ENCODE measurements at regions not wholly inside any gene's neighbourhood (a gene's known extent, or its start where the extent isn't known, plus 50 kb on each side); places are given as distances from the start of the nearest gene placed in this dataset.
"Not testable (repeated sequence)": the region's sequence is repeated elsewhere in the genome, so short reads cannot be mapped to it uniquely, and the experiment has no call there.

DNA sequence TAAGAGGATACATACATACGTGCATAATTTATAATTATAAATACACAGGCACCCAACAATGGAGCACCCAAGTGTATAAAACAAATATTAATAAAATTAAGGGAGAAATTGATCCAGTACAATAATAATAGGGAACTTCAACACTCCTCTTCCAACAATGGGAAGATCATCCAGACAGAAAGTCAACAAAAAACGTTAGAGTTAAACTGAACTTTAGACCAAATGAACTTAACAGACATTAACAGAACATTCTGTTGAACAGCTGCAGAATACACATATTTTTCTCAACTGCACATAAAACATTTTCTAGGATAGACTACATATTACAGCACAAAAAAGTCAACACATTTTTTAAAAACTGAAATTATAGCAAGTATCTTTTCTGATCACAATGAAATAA lies 339.7 kb downstream of the CGGBP1 start:
- no peak for DNase-seq (ENCODE audit: low spot score)

DNA sequence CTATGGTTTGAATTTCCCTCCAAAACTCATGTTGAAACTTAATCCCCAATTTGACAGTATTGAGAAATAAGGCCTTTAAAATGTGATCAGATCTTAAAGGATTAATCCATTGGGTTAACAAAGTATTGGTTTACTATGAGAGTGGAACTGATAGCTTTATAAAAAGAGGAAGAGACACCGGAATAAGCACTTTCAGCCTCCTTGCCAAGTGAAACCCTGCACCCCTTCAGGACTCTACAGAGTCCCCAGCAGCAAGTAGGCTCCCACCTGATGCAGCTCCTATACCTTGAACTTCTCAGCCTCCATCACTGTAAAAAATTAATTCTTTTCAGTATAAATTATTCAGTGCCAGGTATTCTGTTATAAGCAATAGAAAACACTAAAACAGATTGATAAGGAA lies 348.3 kb downstream of the CGGBP1 start:
- DNase-seq (ENCODE audit: low spot score): no peak

DNA sequence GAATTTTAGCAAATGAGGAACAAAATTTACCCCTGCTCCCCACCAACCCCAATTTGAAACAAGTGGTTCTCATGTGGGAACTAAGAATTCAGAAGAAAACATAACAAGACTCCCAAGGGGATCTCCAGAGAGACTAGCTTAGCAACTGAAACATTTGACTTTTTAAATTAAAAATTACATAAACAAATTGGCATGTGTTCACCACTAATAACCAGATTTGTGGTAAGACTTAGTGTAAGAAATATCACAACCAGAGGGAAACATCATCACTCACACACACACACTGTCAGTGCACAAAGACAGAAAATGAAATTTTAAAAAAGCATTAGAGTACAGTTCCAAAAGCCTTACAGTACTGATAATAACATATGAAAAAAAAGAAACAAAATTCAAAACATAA lies 348.8 kb downstream of the CGGBP1 start:
- DNase-seq (ENCODE audit: low spot score): no peak

DNA sequence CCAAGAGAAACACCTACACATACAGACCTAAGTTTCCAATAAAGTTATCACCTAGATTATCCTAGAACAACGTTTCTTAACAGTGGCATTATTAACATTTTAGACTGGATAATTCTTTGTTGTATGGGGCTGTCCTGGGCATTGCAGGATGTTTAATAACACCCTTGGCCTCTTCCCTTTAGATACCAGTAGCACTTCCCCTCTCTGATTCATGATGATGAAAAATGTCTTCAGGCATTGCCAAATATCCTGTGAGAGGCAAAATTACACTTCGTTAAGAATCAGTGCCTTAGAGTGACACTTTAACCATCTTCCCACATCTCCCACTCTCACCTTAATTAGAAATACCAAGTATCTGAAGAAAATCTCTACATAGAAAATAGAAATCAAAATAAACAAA lies 352.6 kb downstream of the CGGBP1 start:
- no peak for DNase-seq (ENCODE audit: low spot score)

DNA sequence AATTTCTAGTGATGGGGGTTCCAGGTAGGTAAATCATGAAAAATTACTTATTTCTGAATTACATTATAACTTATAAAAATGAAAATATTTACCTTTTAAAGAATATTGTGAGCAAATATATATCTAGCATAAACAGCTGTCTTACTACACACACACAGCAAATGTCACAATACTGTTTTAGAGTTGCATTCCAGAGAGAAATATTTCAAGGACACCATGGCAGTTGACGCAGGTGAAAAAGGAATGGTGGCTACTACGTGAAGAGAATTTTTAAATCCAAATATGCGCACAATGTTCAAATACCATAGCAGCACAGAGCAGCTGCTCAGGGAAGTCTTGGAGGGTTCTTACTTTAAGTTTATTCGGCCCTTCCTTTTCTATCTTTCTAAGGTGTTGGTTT lies 356.2 kb downstream of the CGGBP1 start:
- no peak for DNase-seq (ENCODE audit: low spot score)

DNA sequence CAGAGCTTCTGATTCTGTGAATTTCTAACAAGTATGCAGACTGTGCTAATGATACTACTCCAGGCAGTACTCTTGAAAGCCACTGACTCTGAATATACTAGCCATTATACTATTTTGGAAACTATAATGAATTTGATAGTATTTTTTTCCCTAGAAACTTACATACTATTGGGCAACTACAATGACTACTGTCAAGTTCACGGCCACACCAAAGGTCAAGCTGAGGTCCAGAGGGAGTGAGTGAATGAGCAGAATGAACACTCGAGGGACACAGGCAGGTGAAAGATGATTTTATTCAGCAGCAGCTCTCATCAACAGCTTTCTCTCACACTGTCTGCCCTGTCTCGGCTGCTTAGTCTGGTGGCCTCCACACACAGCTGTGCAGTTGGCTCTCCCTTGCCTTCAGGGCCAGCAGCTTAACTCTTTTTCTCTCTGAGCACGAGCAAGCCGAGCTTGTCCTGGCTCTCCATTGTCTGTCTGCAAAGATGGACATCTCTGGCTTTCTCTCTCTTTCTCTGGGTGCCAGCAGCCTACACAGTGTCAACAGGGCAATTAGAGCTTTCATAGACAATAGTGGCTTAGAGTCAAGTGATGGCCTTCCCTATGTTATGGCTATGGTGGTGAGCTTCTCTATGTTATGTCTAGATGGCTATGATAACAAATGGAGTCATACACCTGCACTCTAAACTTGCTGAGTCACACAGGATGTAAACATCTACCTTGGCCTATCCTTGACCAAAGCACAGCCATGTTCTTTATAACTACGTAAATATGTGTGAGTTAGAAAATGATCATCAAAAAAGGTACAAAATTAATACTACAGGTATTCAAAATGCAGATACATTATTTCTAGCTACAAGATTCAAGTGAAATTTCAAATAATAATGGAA lies 362.4 kb downstream of the CGGBP1 start:
- peak; percentile 4 for DNase-seq (ENCODE audit: low spot score)

DNA sequence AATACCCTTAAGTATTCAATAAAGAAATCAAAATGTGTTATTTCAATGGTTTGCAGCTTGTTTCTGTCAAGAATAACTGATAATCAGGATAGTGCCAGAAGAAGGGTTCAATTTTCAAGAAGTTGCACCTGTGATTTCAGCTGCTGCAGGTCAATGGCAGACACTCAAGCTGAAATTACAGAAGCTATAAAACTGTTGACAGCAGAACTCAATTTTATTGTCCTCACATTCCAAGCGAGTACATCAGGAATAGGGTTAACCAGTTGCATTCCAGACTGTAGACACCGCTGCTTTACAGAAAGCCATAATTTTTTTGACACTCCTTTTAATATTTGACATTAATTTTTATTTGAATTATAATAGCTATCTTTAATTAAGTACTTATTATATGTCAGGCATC lies 364.1 kb downstream of the CGGBP1 start:
- no peak for DNase-seq (ENCODE audit: low spot score)

DNA sequence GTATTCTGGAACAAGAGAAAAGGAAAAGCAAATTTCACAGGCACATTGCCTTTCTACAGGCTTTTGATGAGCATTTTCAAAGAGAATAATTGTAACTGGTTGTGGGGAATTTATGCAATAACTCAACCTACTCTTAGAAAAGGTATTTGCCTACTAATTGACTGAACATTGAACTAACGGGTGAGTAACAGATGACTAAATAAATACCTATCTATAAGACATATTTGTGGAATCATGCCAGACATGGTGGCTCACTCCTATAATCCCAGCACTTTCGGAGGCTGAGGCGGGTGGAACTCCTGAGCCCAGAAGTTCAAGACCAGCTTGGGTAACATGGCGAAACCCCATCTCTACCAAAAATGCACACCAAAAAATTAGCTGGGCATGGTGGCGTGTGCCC lies 367.7 kb downstream of the CGGBP1 start:
- DNase-seq (ENCODE audit: low spot score): no peak

DNA sequence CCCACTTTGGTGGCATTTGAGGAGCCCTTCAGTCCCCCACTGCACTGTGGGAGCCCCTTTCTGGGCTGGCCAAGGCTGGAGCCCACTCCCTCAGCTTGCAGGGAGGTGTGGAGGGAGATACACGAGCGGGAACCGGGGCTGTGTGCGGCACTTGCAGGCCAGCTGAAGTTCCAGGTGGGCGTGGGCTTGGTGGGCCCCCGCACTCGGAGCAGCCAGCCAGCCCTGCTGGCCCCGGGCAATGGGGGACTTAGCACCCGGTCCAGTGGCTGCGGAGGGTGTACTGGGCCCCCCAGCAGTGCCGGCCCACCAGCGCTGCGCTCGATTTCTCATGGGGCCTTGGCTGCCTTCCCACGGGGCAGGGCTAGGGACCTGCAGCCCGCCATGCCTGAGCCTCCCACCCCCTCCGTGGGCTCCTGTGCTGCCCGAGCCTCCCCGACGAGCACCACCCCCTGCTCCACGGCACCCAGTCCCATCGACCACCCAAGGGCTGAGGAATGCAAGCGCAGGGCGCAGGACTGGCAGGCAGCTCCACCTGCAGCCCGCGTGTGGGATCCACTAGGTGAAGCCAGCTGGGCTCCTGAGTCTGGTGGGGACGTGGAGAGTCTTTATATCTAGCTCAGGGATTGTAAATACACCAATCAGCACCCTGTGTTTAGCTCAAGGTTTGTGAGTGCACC lies 379.7 kb downstream of the CGGBP1 start:
- DNase-seq (ENCODE audit: low spot score): not testable (repeated sequence)

DNA sequence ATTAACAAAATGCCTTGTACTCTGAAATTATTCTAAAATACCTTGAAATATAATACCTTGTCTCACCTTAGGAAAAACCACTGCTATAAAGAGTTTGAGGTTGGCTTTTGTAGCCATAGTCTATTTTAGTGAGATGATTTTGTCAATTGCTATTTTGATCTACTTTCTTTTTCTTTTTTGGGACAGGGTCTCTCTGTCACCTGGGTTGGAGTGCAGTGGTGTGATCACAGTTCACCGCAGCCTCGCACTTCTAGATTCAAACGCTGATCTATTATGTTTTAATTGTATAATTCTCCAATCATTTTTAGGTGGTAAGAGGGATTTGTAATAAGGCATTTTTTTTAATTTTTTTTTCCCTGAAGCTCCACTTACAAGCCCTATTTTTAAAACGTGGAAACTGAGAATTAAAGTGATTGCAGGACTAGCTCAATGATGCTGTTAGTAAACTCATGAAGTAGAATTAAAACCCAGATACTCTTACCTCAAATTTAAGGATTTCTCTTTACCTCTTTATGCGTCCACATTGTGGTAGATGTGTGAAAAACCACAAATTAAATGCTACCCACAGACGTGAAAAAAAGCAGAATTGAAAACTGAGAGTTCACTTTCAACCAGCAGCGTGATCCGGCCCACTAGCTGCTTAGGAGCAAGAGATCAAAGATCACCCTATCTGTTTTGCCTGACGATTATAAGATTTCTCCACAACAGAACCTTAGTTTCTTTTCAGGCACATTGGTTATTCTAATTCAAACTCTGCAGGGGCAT lies 384.2 kb downstream of the CGGBP1 start:
- no peak for DNase-seq (ENCODE audit: low spot score)

DNA sequence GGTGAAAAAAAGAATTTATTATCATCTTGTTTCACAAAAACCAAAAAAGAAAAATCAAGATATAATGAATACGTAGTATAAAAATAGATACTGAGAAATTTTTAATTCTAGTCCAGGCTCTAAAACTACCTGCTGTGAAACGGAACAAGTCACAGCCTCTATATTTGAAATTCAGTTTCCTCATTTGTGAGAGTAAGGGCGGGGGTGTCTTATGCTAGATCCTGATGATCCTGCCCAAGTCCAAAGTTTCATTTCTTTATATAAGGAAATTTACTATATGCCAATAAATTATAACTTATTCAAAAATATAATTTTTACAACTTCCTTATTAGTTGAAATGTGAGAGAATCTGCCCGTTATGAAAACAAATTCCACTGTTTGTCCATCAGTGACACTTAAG lies 385.7 kb downstream of the CGGBP1 start:
- DNase-seq (ENCODE audit: low spot score): no peak

DNA sequence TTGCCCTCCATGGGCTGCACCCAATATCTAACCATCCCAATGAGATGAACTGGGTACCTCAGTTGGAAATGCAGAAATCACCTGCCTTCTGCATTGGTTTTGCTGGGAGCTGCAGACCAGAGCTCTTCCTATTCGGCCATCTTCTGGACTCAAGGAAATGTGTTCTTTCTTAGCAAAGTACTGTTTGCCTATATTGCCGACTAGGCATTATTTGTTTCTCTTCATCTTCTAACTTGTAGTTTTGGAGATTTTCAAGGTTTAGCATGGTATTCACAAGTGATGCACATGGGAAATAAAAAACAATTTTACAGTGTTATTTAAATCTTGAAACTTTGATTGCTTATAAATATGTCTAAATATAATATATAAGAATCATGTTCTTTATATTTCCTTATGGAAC lies 377.8 kb upstream of the POU1F1 start:
- no peak for DNase-seq (ENCODE audit: low spot score)

DNA sequence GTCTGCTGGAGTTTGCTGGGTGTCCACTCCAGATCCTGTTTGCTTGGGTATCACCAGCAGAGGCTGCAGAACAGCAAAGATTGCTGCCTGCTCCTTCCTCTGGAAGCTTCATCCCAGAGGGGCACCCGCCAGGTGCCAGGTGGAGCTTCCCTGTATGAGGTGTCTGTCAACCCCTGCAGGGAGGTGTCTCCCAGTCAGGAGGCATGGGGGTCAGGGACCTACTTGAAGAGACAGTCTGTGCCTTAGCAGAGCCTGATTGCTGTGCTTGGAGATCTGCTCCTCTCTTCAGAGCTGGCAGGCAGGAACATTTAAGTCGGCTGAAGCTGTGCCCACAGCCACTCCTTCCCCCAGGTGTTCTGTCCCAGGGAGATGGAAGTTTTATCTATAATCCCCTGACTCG lies 376.8 kb upstream of the POU1F1 start:
- not testable (repeated sequence) for DNase-seq (ENCODE audit: low spot score)

DNA sequence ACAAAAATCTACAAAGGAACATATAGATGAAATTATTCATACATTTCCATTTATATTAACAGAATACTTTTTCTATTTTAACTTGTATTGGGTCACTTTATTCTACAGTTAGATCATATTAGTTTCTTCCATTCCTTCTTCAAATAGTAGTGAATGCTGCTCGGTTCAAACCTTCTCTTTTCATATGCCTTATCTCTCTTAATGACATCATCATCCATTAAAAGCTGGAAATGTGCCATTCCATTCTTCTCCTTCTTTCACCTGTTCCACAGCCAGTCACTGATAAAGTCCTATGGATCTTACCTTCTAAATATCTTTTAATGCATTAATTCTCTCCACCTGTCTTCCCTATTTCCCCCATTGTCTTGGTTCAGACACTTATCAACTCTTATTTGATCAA lies 358.0 kb upstream of the POU1F1 start:
- no peak for DNase-seq (ENCODE audit: low spot score)

DNA sequence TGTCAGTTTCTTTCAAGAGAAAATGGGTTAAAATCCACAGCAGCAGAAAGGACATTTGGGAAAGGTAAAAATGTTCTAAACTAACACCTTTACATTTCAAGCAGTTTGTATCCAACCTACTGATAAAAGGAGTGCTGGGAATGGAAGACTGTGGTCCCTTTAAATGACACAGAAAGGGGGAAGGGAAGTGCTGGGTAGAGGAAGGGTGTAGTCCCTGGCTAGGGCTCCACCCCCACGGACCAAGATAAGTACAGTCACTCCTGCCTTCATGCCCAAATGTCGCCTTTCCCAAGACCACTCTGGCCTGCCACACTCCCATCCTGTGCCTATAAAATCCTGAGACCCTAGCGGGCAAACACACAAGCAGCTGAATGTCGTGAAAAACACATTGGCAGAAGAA lies 350.9 kb upstream of the POU1F1 start:
- DNase-seq (ENCODE audit: low spot score): no peak

DNA sequence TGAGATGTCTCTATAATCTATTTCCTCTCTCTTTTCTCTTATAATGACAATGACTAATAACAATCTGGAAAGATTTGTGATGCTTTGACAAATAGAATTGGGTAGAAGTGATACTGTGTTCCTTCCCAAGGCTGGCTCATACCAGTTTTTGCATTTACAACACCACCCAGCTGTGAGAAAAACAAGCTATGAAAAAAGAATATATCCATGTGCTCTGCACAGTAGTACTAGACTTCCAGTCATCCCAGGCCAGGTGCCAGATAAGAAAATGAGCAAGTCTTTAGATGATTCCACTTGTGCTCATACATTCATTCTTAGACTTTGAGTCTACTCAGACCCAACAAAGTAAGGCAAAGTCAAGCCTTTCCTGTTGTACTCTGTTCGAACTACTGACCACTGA lies 350.2 kb upstream of the POU1F1 start:
- no peak for DNase-seq (ENCODE audit: low spot score)

DNA sequence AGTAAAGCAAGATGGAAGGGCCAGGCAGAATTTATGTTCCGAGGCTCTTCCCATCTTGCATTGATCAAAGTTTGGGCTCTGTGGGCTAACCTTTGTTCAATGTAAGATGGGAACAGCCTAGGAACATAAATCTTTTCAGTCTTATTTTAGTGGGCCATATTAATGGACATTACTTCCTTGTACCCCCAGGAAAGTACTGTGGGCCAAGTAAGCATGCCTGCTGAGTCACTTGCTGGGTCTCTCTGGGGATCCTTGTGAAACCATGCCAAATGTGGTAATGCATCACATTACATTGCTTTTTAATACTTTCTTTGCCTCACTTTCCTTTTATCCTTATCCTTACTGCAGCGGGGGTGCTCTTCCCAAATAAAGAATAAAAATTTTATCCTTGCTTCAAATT lies 349.5 kb upstream of the POU1F1 start:
- DNase-seq (ENCODE audit: low spot score): no peak

DNA sequence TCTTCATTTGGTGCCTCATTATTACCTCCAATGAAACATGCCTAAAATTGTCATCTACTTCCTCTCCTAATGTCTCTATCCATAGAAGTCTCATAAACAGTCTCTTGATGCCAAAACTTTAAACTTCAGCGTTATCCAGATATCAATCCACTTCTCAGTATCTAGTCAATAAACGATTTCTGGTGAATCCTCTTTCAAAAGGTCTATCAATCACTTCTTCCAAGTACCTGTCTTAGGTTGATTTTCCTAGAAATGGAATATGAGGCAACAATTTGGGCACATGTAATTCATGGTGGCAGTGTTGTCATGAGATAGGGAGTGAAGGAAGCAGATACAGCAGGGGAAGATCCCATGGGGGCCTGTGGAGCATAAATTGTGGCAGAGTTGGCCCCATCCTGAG lies 348.5 kb upstream of the POU1F1 start:
- no peak for DNase-seq (ENCODE audit: low spot score)

DNA sequence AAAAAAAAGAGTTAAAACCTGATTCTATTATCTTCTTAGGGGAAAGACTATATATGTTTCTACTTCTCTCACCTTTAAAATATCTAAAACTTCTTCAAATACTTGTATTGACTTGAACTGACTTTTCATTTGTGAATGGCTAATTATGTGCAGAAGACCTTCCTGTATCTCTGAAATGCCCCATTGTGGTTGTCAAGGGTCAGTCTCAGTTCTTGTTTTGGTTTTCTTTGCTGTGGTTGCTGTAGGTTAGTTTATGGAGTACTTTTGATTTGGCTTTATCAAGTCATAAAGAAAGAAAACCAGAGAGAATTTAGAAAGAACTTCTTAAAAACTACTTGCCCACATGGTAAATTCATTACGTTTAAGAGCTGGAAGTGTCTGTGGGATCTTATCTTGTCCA lies 345.3 kb upstream of the POU1F1 start:
- no peak for DNase-seq (ENCODE audit: low spot score)

DNA sequence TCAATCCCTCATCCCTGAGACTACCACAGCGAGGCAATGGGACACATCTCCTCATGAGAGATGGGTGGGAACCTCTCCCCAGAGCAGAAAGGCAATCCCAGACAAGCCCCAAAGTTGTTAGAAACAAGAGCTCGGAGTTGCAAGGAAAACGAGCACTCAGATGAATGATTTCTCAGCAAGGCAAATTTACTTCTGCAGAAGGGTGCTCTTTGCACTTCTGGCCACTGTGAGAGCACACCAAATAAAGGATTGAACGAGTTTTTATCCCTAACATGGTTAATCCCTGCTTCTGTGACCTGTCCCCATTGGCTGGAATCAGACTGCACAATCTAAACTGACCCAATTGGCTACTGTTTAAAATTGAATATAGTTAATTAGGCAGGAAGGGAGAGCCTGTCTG lies 339.1 kb upstream of the POU1F1 start:
- DNase-seq (ENCODE audit: low spot score): no peak

DNA sequence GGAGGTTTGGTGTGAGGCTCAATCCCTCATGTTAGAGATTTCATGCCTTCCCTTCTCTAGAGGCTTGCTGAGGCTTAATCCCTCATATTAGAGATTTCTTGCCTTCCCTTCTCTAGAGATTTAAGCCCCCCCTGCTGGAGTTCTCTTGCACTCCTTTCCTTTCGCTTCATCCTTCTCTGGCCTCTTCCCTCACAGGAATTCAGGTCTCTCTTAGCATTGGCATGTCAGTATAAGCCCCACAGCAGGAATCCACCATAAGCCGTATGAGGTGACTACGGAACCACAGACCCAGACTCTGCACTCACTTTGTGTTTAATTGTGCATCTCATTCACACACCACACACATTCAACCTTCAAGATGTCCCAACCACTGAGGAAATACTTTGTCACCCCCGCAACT lies 338.6 kb upstream of the POU1F1 start:
- no peak for DNase-seq (ENCODE audit: low spot score)

DNA sequence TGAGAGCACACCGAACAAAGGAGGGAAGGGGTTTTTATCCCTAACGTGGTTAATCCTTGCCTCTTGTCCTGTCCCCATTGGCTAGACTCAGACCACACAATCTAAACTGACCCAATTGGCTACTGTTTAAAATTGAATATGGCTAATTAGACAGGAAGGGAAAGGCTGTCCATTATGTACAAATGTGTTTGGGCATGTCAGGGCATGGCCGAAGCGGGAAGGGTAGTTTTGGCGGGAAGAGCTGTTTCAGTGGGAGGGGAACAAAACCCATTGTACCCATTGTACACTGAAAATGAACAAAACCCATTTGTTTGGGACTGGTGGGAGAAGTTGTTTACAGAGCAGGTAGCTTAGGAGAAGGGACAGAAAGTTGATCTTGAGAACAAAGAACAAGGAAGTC lies 330.9 kb upstream of the POU1F1 start:
- DNase-seq (ENCODE audit: low spot score): no peak

DNA sequence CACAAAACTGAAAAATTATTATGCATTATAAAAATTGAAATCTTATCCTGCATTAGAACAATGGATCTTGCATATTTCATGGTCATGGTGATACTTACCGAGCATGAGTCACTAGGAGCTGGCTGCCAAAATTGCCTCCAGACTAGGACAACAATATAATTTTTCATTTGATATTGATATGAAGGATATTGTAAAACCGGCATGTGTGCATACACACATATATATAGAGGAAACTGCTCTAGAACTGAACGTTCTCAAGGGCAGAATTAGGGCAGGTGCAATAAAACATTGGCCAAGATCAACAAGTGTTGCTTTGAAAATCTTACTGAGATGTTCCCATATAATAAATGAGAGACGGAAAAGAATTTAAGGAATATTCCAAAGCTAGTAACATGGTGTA lies 319.4 kb upstream of the POU1F1 start:
- no peak for DNase-seq (ENCODE audit: low spot score)
